Right atrium auricular region (tissue), 2 donors: ENCODE measurements at regions not wholly inside any gene's neighbourhood (a gene's known extent, or its start where the extent isn't known, plus 50 kb on each side); places are given as distances from the start of the nearest gene placed in this dataset.

Experiments
- DNase-seq: peaks from one replicate; pipeline ENCODE4 v3.0.0-alpha.2; 2019; ENCODE audit warnings: low spot score
- H3K27ac ChIP-seq, 2 donors: fragments of 200-600 bp; sonication (generic); 1 replicate in 1 of 2; 2 replicates in 1 of 2; pipeline ENCODE4 v1.5.1; 2016 to 2019
- H3K27me3 ChIP-seq, 2 donors: fragments of 200-600 bp; sonication (generic); one replicate each; pipeline versions ENCODE4 v1.5.1 to v1.6.0; 2017 to 2019
- H3K36me3 ChIP-seq: fragments of 200-600 bp; sonication (generic); one replicate; pipeline ENCODE4 v1.5.1; 2016
- H3K4me1 ChIP-seq, 2 donors: fragments of 200-600 bp; sonication (generic); one replicate each; pipeline versions ENCODE4 v1.5.1 to v1.6.0; 2017 to 2019
- H3K4me3 ChIP-seq, 2 donors: fragments of 200-600 bp; sonication (generic); 1 replicate in 1 of 2; 2 replicates in 1 of 2; pipeline ENCODE4 v1.5.1; 2017 to 2019; ENCODE audit warnings: mild to moderate bottlenecking in 1 of 2, moderate library complexity in 1 of 2
- H3K9me3 ChIP-seq, 2 donors: fragments of 200-600 bp; sonication (generic); one replicate each; pipeline ENCODE4 v1.5.1; 2019
- CTCF ChIP-seq, 2 donors: fragments of 200-600 bp; sonication (generic); IDR thresholded peaks; one replicate each; pipeline ENCODE4 v1.5.1; 2019; ENCODE audit warnings: antibody characterized with exemption in 2 of 2

DNA sequence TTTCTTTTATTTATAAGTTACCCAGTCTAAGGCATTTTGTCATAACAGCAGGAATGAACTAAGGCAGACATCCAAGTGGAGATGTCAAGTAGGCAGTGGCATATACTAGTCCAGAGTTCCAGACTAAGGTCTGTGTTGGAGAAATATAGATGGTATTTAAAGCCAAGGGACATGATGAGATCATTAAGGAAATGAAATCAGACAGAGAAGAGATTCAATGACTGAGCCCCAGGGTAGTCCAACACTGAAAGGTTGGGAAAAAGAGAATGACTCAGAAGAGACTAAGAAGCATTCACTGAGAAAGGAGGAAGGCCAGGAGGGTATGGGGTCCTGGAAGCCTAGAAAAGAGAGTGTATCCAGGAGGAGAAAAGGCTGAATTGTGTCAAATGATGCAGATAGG, 442.2 kb upstream of the CCDC196 start:
- H3K4me3 ChIP-seq: no peak overlapping the region
- H3K27me3 ChIP-seq: no peaks in the 10 kb centered on the region
- peaks cover 0 to 27% of the 10 kb centered on the region in 2 donors for H3K4me1 ChIP-seq
- DNase-seq: no peak
- H3K27ac ChIP-seq: peak overlapping the region in 1 of 2 donors; percentile 24
- no peak for TF ChIP-seq CTCF (IDR thresholded peaks at IDR 0.05)
- H3K36me3 ChIP-seq: no peaks in the 10 kb centered on the region
- H3K9me3 ChIP-seq: no peaks in the 10 kb centered on the region

DNA sequence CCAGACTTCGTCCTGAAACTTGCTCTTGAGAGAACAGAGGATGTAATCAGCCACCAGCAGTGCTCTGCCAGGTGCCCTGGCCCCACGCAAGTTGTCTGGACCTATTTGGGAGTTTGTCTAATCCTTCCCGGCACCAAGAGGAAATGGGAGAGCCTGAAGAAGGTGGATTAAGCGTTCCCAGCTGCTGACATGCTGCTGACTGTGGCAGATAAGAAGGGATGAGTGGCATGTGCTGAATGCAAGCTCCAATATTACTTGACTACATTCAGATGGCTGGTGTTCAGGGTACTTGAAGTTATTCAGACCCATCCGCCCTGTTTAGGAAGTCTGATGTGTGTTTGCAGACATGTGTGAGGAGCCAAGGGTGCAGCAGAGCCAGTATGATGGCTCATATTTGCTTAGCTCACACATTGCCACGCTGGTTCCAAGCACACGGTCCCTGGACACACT, 440.6 kb upstream of the CCDC196 start:
- Histone ChIP-seq H3K27me3 (no peaks in the 10 kb centered on the region), H3K4me3 (no peak overlapping the region), H3K36me3 (no peaks in the 10 kb centered on the region), H3K4me1 (peaks cover 0 to 27% of the 10 kb centered on the region in 2 donors), H3K27ac (peak overlapping the region; percentile 81 to 85), H3K9me3 (no peaks in the 10 kb centered on the region)
- DNase-seq: no peak
- TF ChIP-seq CTCF (IDR thresholded peaks at IDR 0.05): no peak

GRCh38 chr14:66046035-66046434, 440.1 kb upstream of the CCDC196 start:
- peaks cover 0 to 27% of the 10 kb centered on the region in 2 donors for H3K4me1 ChIP-seq
- no peak overlapping the region for H3K4me3 ChIP-seq
- DNase-seq: no peak
- no peaks in the 10 kb centered on the region for H3K9me3 ChIP-seq
- H3K36me3 ChIP-seq: no peaks in the 10 kb centered on the region
- no peaks in the 10 kb centered on the region for H3K27me3 ChIP-seq
- H3K27ac ChIP-seq: peak overlapping the region; percentile 81 to 85
- TF ChIP-seq CTCF (IDR thresholded peaks at IDR 0.05): no peak

- Histone ChIP-seq H3K4me1 (peaks cover 0 to 27% of the 10 kb centered on the region in 2 donors), H3K4me3 (no peak overlapping the region), H3K27ac (peak overlapping the region; percentile 81 to 85), H3K9me3 (no peaks in the 10 kb centered on the region), H3K36me3 (no peaks in the 10 kb centered on the region), H3K27me3 (no peaks in the 10 kb centered on the region)
- no peak for DNase-seq
- no peak for TF ChIP-seq CTCF (IDR thresholded peaks at IDR 0.05)
These were observed 439.6 kb upstream of the CCDC196 start for GRCh38 chr14:66046591-66046990.

- no peak for TF ChIP-seq CTCF (IDR thresholded peaks at IDR 0.05)
- DNase-seq: no peak
- no peak overlapping the region for H3K27ac ChIP-seq
These were observed 429.8 kb upstream of the CCDC196 start for GRCh38 chr14:66056268-66056907.

More at GRCh38 chr14:66056268-66056907, 429.8 kb upstream of the CCDC196 start:
- Histone ChIP-seq H3K9me3 (no peaks in the 10 kb centered on the region), H3K4me1 (no peaks in the 10 kb centered on the region), H3K4me3 (no peak overlapping the region), H3K36me3 (no peaks in the 10 kb centered on the region), H3K27me3 (no peaks in the 10 kb centered on the region)
